NCI-H1694 treated with DMSO at 0.1 percent for 48 hours (cell line): ENCODE measurements at regions not wholly inside any gene's neighbourhood (a gene's known extent, or its start where the extent isn't known, plus 50 kb on each side); places are given as distances from the start of the nearest gene placed in this dataset.

Experiments
- DNase-seq: peaks from one replicate; lab custom pipeline; 2025; lab: John Stamatoyannopoulos, UW

DNA sequence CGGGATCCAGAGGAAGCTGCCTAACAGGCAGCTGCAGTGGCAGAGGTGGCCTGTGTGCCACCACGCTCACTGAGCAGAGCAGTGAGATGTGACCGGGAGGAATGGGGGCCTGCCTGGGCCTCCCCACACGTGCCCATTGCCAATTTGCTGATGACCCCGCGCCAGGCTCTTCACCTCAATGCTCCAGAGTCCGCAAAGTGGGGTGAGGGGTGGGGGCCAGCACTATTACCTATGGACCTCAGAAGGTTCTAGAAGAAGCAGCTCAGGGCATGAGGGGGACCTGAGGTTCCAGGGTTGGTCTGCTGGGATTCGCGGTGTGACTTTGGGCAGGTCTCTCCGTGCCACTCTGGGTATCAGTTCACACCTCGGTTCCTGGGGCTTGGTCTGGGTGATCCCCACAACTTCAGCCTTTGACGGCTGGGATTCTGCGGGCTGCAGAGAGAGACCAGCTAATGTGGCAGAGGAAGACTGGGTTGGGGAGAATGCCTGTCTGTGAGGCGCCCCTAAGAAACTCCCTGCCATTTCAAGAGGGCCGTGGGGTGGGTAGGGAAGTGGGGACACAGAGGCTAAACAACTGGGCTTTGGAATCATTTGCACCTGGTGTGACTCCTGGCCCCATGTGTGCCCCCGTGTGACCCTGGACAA, 231.0 kb upstream of the MVB12B start:
- no peak for DNase-seq

DNA sequence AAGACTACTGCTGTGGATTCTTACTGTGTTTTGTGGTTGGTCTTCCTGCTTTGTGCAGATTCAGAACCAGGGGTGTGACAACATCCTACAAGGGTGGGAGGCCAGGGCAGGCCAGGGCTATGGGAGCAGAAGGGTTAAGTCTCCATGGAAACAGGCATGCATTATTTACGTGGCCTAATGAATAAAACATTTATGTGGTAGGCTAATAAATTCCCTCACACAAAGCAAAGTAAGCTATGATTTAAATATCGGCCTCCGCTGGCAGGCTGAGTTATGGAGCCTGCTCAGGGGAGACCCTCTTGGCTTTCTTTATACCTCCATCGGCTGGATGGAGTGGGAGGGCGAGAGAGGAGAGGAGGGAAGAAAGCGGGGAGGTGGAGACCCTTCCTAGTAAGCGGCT, 230.3 kb upstream of the MVB12B start:
- no peak for DNase-seq

DNA sequence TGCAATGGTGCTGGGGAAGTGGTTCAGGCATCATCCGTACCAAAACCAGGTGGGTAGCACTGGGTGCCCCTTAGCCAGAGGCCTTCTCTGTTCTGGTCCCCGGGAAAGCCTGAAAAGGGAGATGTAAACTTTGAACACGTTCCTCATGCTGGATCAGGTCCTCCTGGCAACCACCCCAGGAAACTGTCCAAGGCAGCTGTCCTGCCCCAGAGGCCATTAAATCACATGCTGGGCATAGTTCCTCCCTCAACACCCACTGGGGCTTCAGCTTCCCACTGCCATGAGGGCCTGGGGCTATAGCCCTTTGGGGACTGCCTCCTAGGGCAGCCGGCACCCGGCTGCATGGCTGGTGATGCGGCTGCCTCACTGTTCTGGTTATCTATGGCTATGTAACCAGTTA, 228.9 kb upstream of the MVB12B start:
- no peak for DNase-seq

DNA sequence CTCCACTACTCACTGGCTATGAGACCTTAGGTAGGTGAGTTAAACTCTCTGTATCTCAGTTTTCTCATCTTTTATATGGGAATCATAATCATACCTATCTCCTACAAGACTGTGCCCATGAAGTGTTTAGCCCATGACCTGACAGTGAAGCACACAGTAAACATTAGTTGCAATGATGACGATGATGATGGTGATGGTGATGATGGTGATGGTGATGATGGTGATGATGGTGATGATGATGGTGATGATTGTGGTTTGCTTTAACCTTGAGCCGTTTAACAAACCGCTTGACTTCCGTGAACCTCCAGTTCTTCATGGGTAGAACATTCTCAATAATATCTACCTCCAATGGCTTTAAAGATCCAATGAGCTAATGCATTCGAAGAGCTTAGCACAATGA, 220.2 kb upstream of the MVB12B start:
- DNase-seq = no peak

DNA sequence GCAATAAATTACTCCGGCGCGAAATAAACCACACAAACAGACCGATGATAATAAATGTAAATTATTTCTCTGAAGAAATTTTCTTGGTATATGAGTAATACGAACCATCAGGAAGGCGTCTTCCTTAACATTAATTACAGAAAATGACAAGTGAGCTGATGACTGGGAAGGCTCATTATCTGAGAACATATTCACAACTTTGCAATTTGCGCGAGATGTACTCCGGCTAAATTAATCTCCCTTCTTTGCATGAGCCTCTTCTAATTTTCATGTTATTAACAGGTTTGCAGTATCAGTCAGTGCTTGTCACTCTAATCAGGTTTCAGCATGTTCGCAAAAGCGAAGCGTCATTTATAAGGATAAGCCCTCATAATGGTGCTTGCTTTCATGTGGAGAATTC, 218.9 kb upstream of the MVB12B start:
- DNase-seq = no peak

DNA sequence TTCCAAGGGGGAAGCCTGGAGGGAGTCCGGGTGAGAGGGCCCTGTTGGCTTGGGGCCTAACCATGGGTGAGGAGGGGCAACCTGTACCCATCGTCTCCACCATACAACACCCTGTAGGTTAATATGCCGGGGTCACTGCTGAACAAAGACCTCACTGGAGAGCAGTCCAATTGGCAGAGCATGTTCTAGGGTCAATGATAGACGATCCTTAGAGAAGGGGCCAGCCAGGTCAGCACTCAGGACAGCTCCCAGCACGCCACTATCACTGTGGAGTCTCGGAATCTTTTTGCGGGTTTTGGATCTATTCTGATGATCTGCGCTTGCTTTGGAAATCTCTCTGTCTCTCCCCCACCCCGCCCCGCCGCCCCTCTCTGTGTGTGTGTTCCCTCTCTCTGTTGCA, 218.4 kb upstream of the MVB12B start:
- DNase-seq = no peak

DNA sequence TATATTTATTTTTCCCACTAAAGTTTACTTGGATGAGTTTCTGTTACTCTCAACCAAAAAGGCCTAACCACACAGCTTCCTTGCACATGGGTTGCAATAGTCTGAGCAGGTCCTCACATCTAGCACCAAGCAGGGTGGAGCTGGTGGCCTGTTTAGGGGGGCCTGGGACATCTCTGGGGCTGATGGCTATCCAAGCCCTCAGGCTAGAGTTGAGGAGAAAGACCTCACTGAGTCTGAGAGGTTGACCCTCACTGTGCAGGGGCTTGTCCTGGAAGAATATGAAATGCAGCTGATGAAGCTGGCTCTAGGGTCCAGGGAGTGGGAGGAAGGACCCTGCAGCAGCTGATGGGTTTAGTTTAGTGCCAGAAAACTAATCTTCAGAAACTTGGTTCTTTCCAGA, 217.1 kb upstream of the MVB12B start:
- DNase-seq = no peak

DNA sequence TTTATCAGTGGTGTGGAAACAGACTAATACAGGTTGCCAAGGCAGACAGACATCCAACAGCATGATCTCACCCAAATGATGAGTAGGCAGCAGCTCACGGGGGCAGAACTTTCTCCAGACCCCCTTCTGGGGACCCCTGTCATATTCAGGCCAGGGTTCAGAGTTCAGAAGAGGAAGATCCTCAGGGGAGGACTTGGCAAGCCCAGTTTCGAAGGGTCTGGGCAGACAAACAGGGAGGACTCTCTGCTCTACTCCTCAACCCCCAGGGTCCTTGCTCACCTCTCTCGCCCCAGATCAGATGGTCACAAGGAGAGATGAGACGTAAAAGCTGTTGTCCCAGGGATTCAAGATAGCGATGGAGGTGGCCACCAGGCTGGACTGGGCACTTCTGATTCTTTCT, 215.1 kb upstream of the MVB12B start:
- no peak for DNase-seq

DNA sequence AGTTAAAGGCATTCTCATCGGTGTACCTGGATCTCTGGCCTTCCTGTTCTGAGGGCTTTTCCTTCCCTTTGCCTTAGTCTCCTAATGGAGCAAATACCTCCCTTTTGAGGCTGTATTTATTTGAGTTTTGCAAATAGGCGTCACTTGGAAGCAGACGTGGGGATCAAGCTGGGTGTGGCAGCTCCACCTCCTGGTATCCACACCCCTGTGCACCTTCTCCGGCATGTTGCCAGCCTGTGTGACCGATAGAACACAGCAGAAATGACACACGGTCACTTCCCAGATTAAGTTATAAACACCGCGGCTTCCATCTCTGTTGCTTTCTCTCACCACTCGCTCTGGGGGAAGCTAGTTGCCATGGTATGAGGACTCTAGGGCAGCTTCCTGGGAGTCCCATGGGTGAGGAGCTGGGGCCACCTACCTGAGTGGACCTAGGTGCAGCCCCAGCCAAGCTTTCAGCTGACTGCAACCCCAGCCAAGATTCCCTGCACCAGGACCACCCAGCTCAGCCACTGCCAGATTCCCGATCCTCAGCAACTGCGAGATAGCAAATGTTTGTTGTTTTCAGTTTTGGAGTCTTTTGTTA, 214.4 kb upstream of the MVB12B start:
- no peak for DNase-seq

DNA sequence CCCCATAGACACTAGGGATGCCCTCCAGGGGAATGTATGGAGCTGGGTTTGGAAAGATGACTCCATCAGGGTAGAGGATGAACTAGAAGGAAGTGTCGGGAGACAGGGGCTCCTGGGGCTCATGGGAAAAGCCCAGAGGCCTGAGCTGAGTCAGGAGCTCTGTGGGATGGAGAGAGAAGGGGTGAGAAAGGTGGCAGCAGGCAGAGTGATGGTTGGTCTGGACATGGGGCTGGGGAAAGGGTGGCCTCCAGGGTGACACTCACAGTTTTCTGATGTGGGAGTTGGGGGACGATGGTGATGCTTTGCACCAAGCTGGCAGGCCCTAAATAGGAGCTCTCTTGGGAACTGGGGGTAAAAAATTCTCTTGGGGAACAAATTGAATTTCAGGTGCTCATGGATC, 213.5 kb upstream of the MVB12B start:
- DNase-seq = no peak

DNA sequence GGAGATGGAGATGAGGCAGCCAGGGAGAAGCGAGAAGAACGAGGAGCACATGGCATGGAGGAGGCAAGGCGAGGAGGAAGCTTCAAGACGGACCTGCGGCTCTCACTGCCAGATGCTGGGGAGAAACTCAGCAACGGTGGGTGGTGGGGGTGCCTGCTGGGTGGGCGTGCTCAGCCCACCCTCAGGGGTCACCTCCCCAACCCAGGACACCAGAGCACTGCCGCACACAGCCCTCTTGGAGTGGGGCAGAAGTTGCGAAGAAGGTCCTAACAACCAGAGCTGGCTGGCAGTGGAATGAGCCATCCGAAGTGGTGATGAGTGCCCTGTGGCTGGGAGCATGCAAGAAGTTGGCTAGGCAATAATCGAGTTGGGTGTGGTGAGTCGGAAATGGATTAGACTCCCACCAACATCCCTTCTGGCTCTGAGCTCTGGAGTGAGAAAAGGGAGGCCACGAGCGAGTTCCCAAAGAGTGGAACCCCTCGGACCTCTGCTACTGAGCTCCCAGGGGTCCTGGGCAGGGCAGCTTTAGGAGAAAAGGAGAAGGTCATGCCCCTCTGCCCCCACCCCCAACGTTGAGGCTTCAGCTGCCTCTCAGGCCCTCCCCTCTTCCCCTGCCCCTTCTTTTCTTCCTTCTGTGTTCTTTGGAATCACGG, 212.7 kb upstream of the MVB12B start:
- no peak for DNase-seq

DNA sequence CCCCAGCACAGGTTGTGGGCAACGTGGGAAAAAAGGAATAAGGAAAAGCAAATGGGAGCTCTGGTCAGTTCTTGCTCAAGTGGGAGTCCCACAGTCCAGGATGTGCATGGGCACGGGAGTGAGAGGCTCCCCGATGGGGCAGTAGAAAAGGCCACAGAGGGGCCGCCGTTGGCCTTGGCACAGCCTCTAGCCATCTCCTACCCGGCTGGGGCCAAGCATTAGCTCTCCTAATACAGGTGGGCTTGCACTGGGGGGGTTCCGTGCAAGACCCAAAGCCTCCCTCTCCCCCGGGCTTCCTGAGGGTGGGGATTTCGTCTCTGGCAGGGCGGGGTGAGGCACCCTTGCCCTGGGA, 212.2 kb upstream of the MVB12B start:
- DNase-seq = no peak

DNA sequence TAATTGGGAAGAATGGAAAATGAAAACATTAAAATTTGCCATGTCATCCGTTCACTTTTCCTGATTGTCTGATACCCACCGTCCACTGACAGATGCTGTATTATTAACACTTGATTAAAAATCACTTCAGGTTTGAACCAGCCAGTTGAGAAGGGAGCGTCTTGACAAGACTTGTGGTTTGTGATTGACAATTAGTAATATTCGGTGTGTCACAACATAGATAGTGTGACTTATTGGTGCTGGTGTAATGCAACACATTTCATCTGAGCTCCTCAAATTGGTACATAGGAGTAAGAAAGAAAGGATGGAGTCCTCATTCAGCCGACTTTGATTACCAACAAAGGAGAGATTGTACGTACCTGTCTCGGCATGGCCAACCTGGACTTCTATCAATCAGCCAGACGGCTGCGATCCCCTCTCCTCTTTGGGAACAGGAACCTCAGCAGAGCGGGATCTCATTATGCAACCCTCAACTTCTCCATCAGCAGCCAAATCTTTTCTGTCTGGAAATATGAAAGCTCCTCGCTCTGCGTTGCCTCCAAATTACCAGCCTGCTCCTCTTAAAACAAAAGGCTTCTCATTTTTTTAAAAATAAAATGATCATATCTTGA, 211.7 kb upstream of the MVB12B start:
- DNase-seq = no peak

DNA sequence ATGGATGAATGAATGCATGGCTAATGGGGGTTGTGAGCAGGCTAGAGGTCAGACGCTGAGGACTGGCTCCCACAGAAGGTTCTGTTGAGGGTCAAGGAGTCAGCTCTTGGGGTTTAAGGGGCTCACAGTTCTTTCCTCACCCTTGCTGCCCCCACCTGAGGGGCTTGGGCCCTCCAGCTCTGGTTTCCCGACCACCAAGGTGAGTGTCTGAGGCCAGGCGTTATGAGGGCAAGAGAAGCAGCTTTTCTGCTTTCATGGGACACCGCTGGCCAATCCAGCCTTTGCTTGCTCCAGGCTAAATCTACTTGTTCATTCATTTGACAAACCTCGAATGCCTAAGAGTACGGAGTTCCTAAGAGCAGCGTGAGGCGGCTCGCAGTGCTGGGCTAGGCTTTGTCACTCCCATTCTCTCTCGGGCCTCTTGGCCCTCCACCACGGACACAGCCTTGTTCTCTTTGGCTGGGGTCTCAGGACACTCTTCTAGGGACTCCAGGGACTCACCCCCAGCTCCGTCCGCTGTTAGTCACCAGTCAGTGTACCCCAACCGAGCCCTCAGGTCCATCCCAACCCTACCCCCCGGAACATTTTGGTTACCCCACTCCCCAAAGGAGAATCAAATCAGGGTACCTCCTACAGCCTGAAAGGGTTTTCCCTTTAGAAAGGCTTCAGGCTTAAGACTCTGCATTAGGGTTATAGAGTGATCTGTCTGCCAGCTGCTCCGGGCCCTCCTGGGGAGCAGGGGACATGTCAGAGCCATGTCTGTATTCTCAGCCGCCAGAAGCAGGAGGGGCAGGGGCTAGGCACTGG, 210.1 kb upstream of the MVB12B start:
- no peak for DNase-seq

DNA sequence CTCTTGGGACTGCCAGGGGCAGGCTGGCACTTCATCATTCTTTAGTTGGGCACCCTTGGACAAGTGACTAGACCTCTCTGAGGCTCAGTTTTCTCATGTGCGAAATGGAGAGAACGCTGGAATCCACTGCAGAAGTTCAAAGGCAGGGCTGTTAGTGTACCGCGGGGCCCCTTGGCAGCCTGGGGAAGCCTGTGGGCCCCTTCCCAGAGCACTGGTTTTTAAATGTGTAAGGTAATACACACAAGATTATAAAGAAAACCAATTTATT, 209.5 kb upstream of the MVB12B start:
- no peak for DNase-seq

DNA sequence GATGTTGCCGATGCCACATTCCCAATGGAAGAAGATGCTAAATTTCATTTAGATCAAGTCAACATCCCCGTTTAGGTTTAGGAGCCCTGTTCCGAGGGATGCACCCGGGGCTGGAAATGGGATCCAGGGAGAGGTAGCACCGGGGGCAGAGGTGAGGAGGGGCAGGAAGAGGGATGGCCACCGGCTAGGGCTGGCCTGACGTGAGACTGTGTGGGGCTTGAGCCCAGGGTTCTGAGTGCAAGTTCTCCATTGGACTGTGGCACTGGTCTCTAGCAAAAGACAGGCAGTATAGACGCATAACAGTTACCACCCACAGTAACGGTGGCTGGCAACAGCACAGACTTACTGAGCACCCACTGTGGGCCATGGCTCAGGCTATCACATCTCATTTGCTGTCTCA, 209.0 kb upstream of the MVB12B start:
- no peak for DNase-seq

DNA sequence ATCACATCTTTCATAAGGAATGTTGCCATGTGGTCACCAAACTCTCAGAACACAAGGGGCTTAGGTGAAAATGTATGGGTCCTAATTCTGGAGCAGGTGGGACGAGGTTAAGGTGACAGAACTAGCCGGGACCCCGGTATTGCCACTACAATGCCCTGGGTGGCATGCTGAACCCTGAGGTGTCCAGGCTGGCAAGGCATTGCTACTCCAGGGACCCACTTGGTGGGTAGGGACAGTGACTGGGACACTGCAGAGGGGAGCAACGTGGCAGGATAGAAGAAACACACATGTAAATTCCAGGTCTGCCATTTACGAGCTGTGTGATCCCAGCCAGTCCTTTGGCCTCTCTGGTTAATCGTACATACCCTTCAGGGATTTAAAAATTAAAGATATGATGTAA, 206.9 kb upstream of the MVB12B start:
- no peak for DNase-seq

DNA sequence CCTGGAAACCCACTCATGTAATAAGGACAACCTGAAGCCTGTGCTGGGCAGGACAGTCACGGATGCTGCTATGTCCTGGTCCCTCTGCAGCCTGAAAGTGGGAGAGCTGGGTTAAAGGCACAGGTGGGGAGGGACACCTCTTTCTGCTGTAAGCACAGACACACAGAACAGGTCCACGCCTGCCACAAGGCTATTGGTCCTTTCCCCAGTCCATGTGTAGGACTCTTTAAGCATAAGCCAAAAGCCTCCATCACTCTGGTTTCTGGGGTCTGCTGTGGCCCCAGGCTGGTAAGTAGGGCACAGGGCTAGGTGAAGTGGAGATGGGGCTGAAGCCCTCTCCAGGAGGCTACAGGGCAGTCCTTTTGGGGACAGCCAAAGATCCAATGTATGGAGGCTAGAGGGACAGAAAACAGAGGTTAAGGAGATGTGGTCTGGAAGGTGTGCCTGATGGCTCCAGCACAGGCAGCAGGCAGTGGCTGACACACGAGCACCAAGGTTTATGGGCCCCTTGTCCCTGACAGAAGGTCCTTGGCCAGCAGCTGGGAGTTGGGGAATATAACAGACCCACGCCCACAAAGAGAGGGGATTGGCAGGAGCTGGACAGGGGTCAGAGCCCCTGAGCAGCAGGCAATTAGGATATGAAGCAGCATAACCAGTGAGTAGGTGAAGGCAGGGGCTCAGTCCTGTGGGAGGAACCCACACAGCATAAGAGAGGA, 203.6 kb upstream of the MVB12B start:
- DNase-seq = no peak

DNA sequence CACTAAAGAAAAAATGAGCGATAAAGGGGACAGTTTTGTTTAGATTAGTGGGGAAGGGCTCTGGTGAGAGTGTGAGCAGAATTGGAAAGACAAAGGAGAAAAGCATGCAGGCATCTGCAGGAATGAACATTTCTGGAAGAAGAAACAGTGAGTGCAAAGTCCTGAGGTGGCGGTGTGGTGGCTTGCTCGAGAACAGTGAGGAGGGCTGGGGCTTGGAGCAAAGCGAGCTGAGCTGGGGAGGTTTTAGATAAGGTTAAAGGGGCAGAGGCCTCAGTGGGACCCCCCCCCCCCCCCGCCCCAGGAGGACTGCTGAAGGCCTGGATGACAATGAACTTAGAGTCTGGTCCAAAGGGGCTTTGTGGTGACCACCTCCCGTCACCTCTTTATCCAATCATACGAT, 202.7 kb upstream of the MVB12B start:
- DNase-seq = no peak

DNA sequence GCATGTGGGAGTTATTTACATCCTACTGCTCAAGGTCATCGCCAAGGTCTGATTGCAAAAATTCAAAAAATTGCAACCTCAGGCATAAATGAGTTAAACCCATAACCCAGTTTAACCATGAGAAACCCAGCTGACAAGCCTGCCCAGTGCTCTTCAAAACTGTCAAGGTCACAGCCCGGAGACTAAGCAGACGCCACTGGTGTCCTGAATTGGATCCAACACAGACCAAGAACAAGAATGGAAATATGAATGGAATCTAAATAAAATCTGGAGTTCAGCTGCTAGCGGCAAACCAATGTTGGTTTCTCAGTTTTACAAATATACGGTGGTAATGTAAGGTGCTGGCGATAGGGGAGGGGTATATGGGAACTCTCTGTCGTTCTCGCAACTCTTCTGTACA, 201.5 kb upstream of the MVB12B start:
- no peak for DNase-seq

DNA sequence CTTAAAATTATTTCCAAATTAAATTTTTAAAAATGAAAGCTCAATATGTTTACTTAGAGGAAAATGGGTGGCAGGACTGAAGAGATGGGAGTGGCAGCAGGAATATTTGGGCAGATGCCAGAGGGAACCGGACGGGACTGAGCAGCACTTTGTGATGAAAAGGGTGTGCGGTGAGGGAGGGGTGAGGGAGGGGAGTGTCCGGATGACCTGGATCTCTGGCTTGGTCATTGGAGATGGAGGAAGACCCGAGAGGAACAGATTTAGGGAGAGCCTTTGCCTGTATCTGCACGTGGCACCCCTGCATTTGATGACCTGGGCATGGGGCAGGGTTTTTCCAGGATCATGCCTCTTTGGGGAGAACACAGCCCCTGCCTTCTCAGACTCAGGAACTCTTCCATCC, 201.1 kb upstream of the MVB12B start:
- DNase-seq = no peak

DNA sequence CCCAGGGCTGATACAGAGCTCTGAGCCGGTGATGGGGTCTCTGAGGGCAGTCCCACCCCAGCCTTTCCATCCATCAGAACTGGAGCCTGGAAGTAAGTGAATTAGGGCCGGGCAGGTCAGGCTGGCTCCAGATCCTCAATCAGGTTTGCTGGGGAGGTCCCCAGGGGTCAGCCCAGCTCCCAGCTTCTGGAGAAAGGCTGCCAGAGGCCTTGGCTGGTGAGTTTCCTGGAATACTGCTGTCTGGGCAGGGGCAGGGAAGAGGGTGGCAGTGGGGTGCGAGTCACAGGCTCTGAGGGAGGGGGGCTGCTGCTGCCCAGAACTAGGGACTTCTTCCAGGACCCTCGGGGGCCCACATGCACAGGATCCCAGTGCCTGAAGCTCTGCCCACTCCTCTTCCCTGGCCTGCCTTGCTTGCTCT, 200.6 kb upstream of the MVB12B start:
- DNase-seq = no peak
